CD4-positive, alpha-beta memory T cell (primary cell): ENCODE measurements at regions not wholly inside any gene's neighbourhood (a gene's known extent, or its start where the extent isn't known, plus 50 kb on each side); places are given as distances from the start of the nearest gene placed in this dataset.

Source experiments
- CTCF ChIA-PET: fragments of 350-600 bp; sonication (Branson Sonifier 250); formaldehyde crosslinking; loops from one replicate; lab custom pipeline; 2021; ENCODE audit warnings: inconsistent platforms; ENCODE audit not compliant: partially characterized antibody; lab: Charles Lee
- POLR2A ChIA-PET: fragments of 350-600 bp; sonication (Branson Sonifier 250); formaldehyde crosslinking; loops from one replicate; lab custom pipeline; 2021; ENCODE audit not compliant: partially characterized antibody; lab: Charles Lee
- DNase-seq, 5 donors: peaks; one replicate each; pipeline versions ENCODE4 v3.0.0 to v3.0.0-alpha.2; 2020 to 2022; ENCODE audit warnings: mixed read lengths in 1 of 5
- H3K27ac ChIP-seq: one replicate; pipeline ENCODE4 v1.7.0; 2013; ENCODE audit warnings: low read depth, low read length
- H3K27me3 ChIP-seq: 2 replicates; pipeline ENCODE4 v1.7.0; 2013; ENCODE audit warnings: mild to moderate bottlenecking, low read length, moderate library complexity; ENCODE audit not compliant: insufficient read depth
- H3K36me3 ChIP-seq: 2 replicates; pipeline ENCODE4 v1.7.0; 2013; ENCODE audit warnings: mild to moderate bottlenecking, low read length, moderate library complexity; ENCODE audit not compliant: insufficient read depth
- H3K4me1 ChIP-seq: 2 replicates; pipeline ENCODE4 v1.7.0; 2013; ENCODE audit warnings: mild to moderate bottlenecking, low read length, moderate library complexity; ENCODE audit not compliant: insufficient read depth
- H3K4me3 ChIP-seq, 2 donors: one replicate each; pipeline ENCODE4 v1.7.0; 2013; ENCODE audit warnings: low read length in 2 of 2, mild to moderate bottlenecking in 1 of 2
- H3K9me3 ChIP-seq, 2 donors: one replicate each; pipeline ENCODE4 v1.7.0; 2013; ENCODE audit warnings: low read length in 2 of 2, control low read depth in 1 of 2; ENCODE audit not compliant: control insufficient read depth in 1 of 2
- H3K27ac Mint-ChIP-seq, 7 donors: one replicate each; pipeline ENCODE4 v1.8.0; 2020 to 2021; ENCODE audit warnings: mixed read lengths in 7 of 7, mild to moderate bottlenecking in 6 of 7, inconsistent platforms in 3 of 7, moderate library complexity in 3 of 7
- H3K27me3 Mint-ChIP-seq, 2 donors: one replicate each; pipeline ENCODE4 v1.8.0; 2020 to 2021; ENCODE audit warnings: mixed read lengths in 2 of 2
- H3K36me3 Mint-ChIP-seq, 2 donors: one replicate each; pipeline ENCODE4 v1.8.0; 2020 to 2021; ENCODE audit warnings: mixed read lengths in 2 of 2, inconsistent platforms in 1 of 2, mild to moderate bottlenecking in 1 of 2
- H3K4me1 Mint-ChIP-seq, 4 donors: one replicate each; pipeline ENCODE4 v1.8.0; 2020 to 2021; ENCODE audit warnings: mixed read lengths in 4 of 4, mild to moderate bottlenecking in 1 of 4
- H3K4me3 Mint-ChIP-seq, 8 donors: one replicate each; pipeline ENCODE4 v1.8.0; 2020 to 2021; ENCODE audit warnings: mixed read lengths in 8 of 8, mild to moderate bottlenecking in 7 of 8, moderate library complexity in 6 of 8, inconsistent platforms in 3 of 8
- H3K9me3 Mint-ChIP-seq, 8 donors: one replicate each; pipeline ENCODE4 v1.8.0; 2020 to 2021; ENCODE audit warnings: mixed read lengths in 8 of 8, mild to moderate bottlenecking in 5 of 8, inconsistent platforms in 3 of 8, moderate library complexity in 1 of 8
- intact Hi-C: fragments of 100-400 bp; cut with micrococcal nuclease; formaldehyde crosslinking; loops from one replicate; pipeline ENCODE4 v1.15.1; 2023

GRCh38 chr9:1948541-1948940, 66.6 kb upstream of the SMARCA2 start:
- Mint-ChIP-seq H3K27ac (no peak overlapping the region), H3K27me3 (peaks cover 0 to 1% of the 10 kb centered on the region in 2 donors), H3K36me3 (no peaks in the 10 kb centered on the region), H3K9me3 (no peaks in the 10 kb centered on the region), H3K4me1 (no peaks in the 10 kb centered on the region), H3K4me3 (no peak overlapping the region)
- Histone ChIP-seq H3K36me3 (no peaks in the 10 kb centered on the region), H3K27me3 (no peaks in the 10 kb centered on the region), H3K9me3 (no peaks in the 10 kb centered on the region), H3K4me1 (no peaks in the 10 kb centered on the region), H3K4me3 (no peak overlapping the region), H3K27ac (no peak overlapping the region)
- DNase-seq, result no peak
- intact Hi-C loops, result loop anchor here (10.0 kb wide), 1 partner anchor 106 kb away; no protein-coding TSS in a partner anchor
- ChIA-PET POLR2A (no interaction called here), CTCF (no interaction called here)

DNA sequence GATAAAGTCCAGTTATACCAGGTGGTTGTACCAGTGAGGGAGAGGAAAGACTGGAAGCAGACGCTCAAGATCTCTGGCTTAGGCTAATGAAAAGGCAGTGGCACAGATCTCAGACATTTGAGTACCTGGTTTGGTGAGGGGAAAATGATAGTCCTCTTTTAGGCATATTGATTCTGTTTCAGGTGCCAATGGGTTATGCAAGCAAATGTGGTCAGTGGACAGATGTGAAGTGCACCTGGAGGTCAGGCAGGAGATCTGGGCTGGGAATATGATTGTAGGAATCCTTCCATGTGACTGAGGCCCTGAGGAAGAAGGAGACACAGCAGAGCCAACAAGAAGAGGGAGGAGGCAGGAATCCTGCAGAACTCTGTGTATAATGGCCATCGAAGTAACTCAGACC, 63.7 kb upstream of the SMARCA2 start:
- intact Hi-C loops, result no loop called here
- ChIA-PET CTCF (no interaction called here), POLR2A (no interaction called here)
- no peak overlapping the region for H3K27ac Mint-ChIP-seq
- Histone ChIP-seq H3K36me3 (no peaks in the 10 kb centered on the region), H3K4me3 (no peak overlapping the region), H3K9me3 (no peaks in the 10 kb centered on the region), H3K4me1 (no peaks in the 10 kb centered on the region), H3K27me3 (no peaks in the 10 kb centered on the region), H3K27ac (no peak overlapping the region)
- DNase-seq, result no peak
- no peaks in the 10 kb centered on the region for H3K36me3 Mint-ChIP-seq
- H3K4me1 Mint-ChIP-seq, result peaks cover 0 to 1% (median 0%) of the 10 kb centered on the region in 4 donors
- H3K9me3 Mint-ChIP-seq, result no peaks in the 10 kb centered on the region
- H3K4me3 Mint-ChIP-seq, result no peak overlapping the region
- peaks cover 0 to 1% of the 10 kb centered on the region in 2 donors for H3K27me3 Mint-ChIP-seq

DNA sequence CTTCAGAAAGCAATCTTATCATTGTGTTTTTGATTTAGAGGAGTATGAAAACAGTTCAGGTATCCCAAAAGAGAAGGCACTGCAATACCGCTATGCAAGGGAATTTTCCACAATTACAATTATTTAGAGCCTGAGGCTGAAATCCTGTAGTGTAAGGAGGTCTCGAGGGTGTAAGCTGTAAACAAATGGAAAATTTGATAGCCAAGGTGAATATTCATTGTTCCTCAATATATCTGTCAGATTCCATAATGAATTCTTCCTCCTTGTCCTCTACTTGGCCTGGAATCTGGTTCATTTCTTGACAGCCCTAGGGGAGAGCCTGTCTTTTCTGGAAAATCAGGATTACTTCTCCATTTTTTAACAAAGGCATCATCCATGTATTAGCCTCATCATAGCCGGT, 63.1 kb upstream of the SMARCA2 start:
- Mint-ChIP-seq H3K4me1 (peaks cover 0 to 1% (median 0%) of the 10 kb centered on the region in 4 donors), H3K36me3 (no peaks in the 10 kb centered on the region), H3K27me3 (no peaks in the 10 kb centered on the region), H3K4me3 (no peak overlapping the region), H3K27ac (no peak overlapping the region), H3K9me3 (no peaks in the 10 kb centered on the region)
- Histone ChIP-seq H3K36me3 (no peaks in the 10 kb centered on the region), H3K4me1 (no peaks in the 10 kb centered on the region), H3K27me3 (no peaks in the 10 kb centered on the region), H3K9me3 (no peaks in the 10 kb centered on the region), H3K4me3 (no peak overlapping the region), H3K27ac (no peak overlapping the region)
- DNase-seq, result no peak
- ChIA-PET POLR2A (no interaction called here), CTCF (interaction anchor here (1.0 kb wide), 1 partner anchor 9 kb away, joined by 3 read pairs; no protein-coding TSS in a partner anchor)
- intact Hi-C loops, result no loop called here

GRCh38 chr9:1954238-1954637, 60.9 kb upstream of the SMARCA2 start:
- no peak overlapping the region for H3K27ac Mint-ChIP-seq
- Histone ChIP-seq H3K4me1 (no peaks in the 10 kb centered on the region), H3K4me3 (no peak overlapping the region), H3K27me3 (no peaks in the 10 kb centered on the region), H3K27ac (no peak overlapping the region), H3K36me3 (no peaks in the 10 kb centered on the region), H3K9me3 (no peaks in the 10 kb centered on the region)
- no peaks in the 10 kb centered on the region for H3K36me3 Mint-ChIP-seq
- H3K9me3 Mint-ChIP-seq, result no peaks in the 10 kb centered on the region
- DNase-seq, result no peak
- no peaks in the 10 kb centered on the region for H3K27me3 Mint-ChIP-seq
- no peak overlapping the region for H3K4me3 Mint-ChIP-seq
- POLR2A ChIA-PET, result no interaction called here
- peaks cover 0 to 1% (median 0%) of the 10 kb centered on the region in 4 donors for H3K4me1 Mint-ChIP-seq
- CTCF ChIA-PET, result interaction anchor here (1.1 kb wide), 1 partner anchor 14 kb away, joined by 4 read pairs; no protein-coding TSS in a partner anchor
- intact Hi-C loops, result no loop called here

- no peaks in the 10 kb centered on the region for H3K36me3 Mint-ChIP-seq
- no peaks in the 10 kb centered on the region for H3K27me3 ChIP-seq
- no peaks in the 10 kb centered on the region for H3K36me3 ChIP-seq
- H3K4me1 ChIP-seq, result no peaks in the 10 kb centered on the region
- H3K4me3 ChIP-seq, result no peak overlapping the region
- POLR2A ChIA-PET, result no interaction called here
- no peak overlapping the region for H3K27ac ChIP-seq
- H3K9me3 Mint-ChIP-seq, result no peaks in the 10 kb centered on the region
- intact Hi-C loops, result no loop called here
- no peak for DNase-seq
- no peak overlapping the region for H3K27ac Mint-ChIP-seq
- no peaks in the 10 kb centered on the region for H3K9me3 ChIP-seq
- CTCF ChIA-PET, result interaction anchor here (1.4 kb wide), 1 partner anchor 17 kb away, joined by 3 read pairs; no protein-coding TSS in a partner anchor
- H3K27me3 Mint-ChIP-seq, result no peaks in the 10 kb centered on the region
- peaks cover 0 to 1% (median 0%) of the 10 kb centered on the region in 4 donors for H3K4me1 Mint-ChIP-seq
- H3K4me3 Mint-ChIP-seq, result no peak overlapping the region
Measured at GRCh38 chr9:1956958-1957357, 58.2 kb upstream of the SMARCA2 start.

DNA sequence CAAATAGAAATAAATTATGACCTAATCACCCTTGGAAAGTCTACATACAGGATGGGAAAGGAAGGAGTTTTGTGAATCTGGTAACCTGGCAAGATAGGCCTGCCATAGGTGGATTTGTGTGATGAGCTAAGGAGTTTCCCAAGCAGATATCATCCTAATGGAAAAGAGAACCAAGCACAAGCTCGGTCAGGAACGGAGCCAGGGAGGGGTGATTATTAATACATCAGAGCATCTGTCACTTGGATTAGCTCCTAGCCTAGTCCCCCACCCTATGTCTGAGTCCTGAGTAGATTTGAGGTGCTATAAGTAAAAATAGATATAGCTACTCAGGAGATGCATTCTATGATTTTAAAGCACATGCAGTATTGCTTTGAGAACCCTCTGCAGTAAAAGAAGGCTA, 57.3 kb upstream of the SMARCA2 start:
- H3K27ac ChIP-seq, result no peak overlapping the region
- H3K4me1 ChIP-seq, result no peaks in the 10 kb centered on the region
- intact Hi-C loops, result no loop called here
- POLR2A ChIA-PET, result no interaction called here
- no peak overlapping the region for H3K4me3 ChIP-seq
- H3K9me3 ChIP-seq, result no peaks in the 10 kb centered on the region
- no peaks in the 10 kb centered on the region for H3K36me3 Mint-ChIP-seq
- H3K27me3 ChIP-seq, result no peaks in the 10 kb centered on the region
- H3K27ac Mint-ChIP-seq, result no peak overlapping the region
- H3K4me3 Mint-ChIP-seq, result no peak overlapping the region
- H3K4me1 Mint-ChIP-seq, result peaks cover 0 to 1% (median 0%) of the 10 kb centered on the region in 4 donors
- CTCF ChIA-PET, result interaction anchor here (1.1 to 1.4 kb wide), 2 partner anchors 11 to 18 kb away, joined by 3 to 5 read pairs; no protein-coding TSS in a partner anchor
- DNase-seq, result no peak
- no peaks in the 10 kb centered on the region for H3K9me3 Mint-ChIP-seq
- H3K36me3 ChIP-seq, result no peaks in the 10 kb centered on the region
- H3K27me3 Mint-ChIP-seq, result no peaks in the 10 kb centered on the region

- H3K9me3 Mint-ChIP-seq, result no peaks in the 10 kb centered on the region
- H3K4me1 ChIP-seq, result no peaks in the 10 kb centered on the region
- no peaks in the 10 kb centered on the region for H3K27me3 ChIP-seq
- H3K4me3 Mint-ChIP-seq, result no peak overlapping the region
- H3K27ac Mint-ChIP-seq, result no peak overlapping the region
- no peaks in the 10 kb centered on the region for H3K9me3 ChIP-seq
- POLR2A ChIA-PET, result no interaction called here
- no peaks in the 10 kb centered on the region for H3K36me3 ChIP-seq
- peaks cover 0 to 1% (median 0%) of the 10 kb centered on the region in 4 donors for H3K4me1 Mint-ChIP-seq
- no peak overlapping the region for H3K27ac ChIP-seq
- H3K36me3 Mint-ChIP-seq, result no peaks in the 10 kb centered on the region
- CTCF ChIA-PET, result no interaction called here
- DNase-seq, result no peak
- intact Hi-C loops, result no loop called here
- H3K27me3 Mint-ChIP-seq, result no peaks in the 10 kb centered on the region
- no peak overlapping the region for H3K4me3 ChIP-seq
Measured at GRCh38 chr9:1959371-1959770, 55.8 kb upstream of the SMARCA2 start.
